Parathyroid adenoma (tissue), 2 donors: ENCODE measurements at regions not wholly inside any gene's neighbourhood (a gene's known extent, or its start where the extent isn't known, plus 50 kb on each side); places are given as distances from the start of the nearest gene placed in this dataset.

Source experiments
- H2AFZ ChIP-seq: fragments of 300-600 bp; sonication (generic); one replicate; pipeline ENCODE4 v1.7.0; 2017; ENCODE audit warnings: antibody characterized with exemption, mild to moderate bottlenecking
- H3K27ac ChIP-seq: fragments of 300-600 bp; sonication (generic); one replicate; pipeline ENCODE4 v1.7.0; 2017
- H3K27me3 ChIP-seq: fragments of 300-600 bp; sonication (generic); one replicate; pipeline ENCODE4 v1.7.0; 2017; ENCODE audit warnings: low read length; ENCODE audit not compliant: control insufficient read depth, insufficient read depth
- H3K36me3 ChIP-seq: fragments of 300-600 bp; sonication (generic); one replicate; pipeline ENCODE4 v1.7.0; 2017; ENCODE audit warnings: low read length; ENCODE audit not compliant: control insufficient read depth, insufficient read depth
- H3K4me1 ChIP-seq: fragments of 300-600 bp; sonication (generic); one replicate; pipeline ENCODE4 v1.7.0; 2017; ENCODE audit warnings: control low read depth
- H3K4me2 ChIP-seq: fragments of 300-600 bp; sonication (generic); one replicate; pipeline ENCODE4 v1.7.0; 2017; ENCODE audit warnings: low read length
- H3K4me3 ChIP-seq: fragments of 300-600 bp; sonication (generic); one replicate; pipeline ENCODE4 v1.7.0; 2017; ENCODE audit warnings: low read depth, low read length
- H3K79me2 ChIP-seq: fragments of 300-600 bp; sonication (generic); one replicate; pipeline ENCODE4 v1.7.0; 2017; ENCODE audit warnings: control low read depth
- H3K9ac ChIP-seq: fragments of 300-600 bp; sonication (generic); one replicate; pipeline ENCODE4 v1.7.0; 2017; ENCODE audit warnings: mild to moderate bottlenecking
- H3K9me3 ChIP-seq: fragments of 300-600 bp; sonication (generic); one replicate; pipeline ENCODE4 v1.7.0; 2017; ENCODE audit warnings: low read length; ENCODE audit not compliant: control insufficient read depth
- CTCF ChIP-seq: fragments of 300-600 bp; sonication (generic); IDR thresholded peaks from one replicate; pipeline ENCODE4 v1.7.0; 2017; ENCODE audit warnings: antibody characterized with exemption, mild to moderate bottlenecking
- donor health status: primary hyperparathyroidism.

GRCh38 chr16:85511938-85512807 lies 100.9 kb upstream of the GSE1 start:
- Histone ChIP-seq H3K79me2 (peaks cover 37% of the 10 kb centered on the region), H2AFZ (no peak overlapping the region), H3K9ac (no peak overlapping the region), H3K27ac (peak overlapping the region; percentile 39), H3K4me1 (peaks cover 39% of the 10 kb centered on the region), H3K4me2 (no peak overlapping the region), H3K9me3 (no peaks in the 10 kb centered on the region), H3K27me3 (no peaks in the 10 kb centered on the region), H3K4me3 (no peak overlapping the region), H3K36me3 (no peaks in the 10 kb centered on the region)
- no peak for TF ChIP-seq CTCF

GRCh38 chr16:85512808-85513115 lies 100.4 kb upstream of the GSE1 start:
- no peak overlapping the region for H2AFZ ChIP-seq
- no peak for TF ChIP-seq CTCF
- H3K79me2 ChIP-seq: peaks cover 38% of the 10 kb centered on the region
- H3K4me2 ChIP-seq: no peak overlapping the region
- no peaks in the 10 kb centered on the region for H3K27me3 ChIP-seq
- H3K9ac ChIP-seq: no peak overlapping the region
- H3K4me3 ChIP-seq: no peak overlapping the region
- no peaks in the 10 kb centered on the region for H3K9me3 ChIP-seq
- no peaks in the 10 kb centered on the region for H3K36me3 ChIP-seq
- H3K4me1 ChIP-seq: peaks cover 43% of the 10 kb centered on the region
- H3K27ac ChIP-seq: no peak overlapping the region

- no peak overlapping the region for H3K4me2 ChIP-seq
- H3K9ac ChIP-seq: no peak overlapping the region
- H3K36me3 ChIP-seq: no peaks in the 10 kb centered on the region
- no peak overlapping the region for H3K4me3 ChIP-seq
- peaks cover 38% of the 10 kb centered on the region for H3K79me2 ChIP-seq
- no peaks in the 10 kb centered on the region for H3K27me3 ChIP-seq
- no peak overlapping the region for H2AFZ ChIP-seq
- peaks cover 43% of the 10 kb centered on the region for H3K4me1 ChIP-seq
- H3K9me3 ChIP-seq: no peaks in the 10 kb centered on the region
- no peak for TF ChIP-seq CTCF
- peak overlapping the region; percentile 99 for H3K27ac ChIP-seq
Observed at GRCh38 chr16:85513180-85513579, 99.9 kb upstream of the GSE1 start.

- H3K4me3 ChIP-seq: no peak overlapping the region
- H3K4me2 ChIP-seq: no peak overlapping the region
- H3K4me1 ChIP-seq: peaks cover 43% of the 10 kb centered on the region
- H2AFZ ChIP-seq: no peak overlapping the region
- H3K27me3 ChIP-seq: no peaks in the 10 kb centered on the region
- no peak overlapping the region for H3K9ac ChIP-seq
- H3K27ac ChIP-seq: peak overlapping the region; percentile 99
- no peaks in the 10 kb centered on the region for H3K36me3 ChIP-seq
- H3K79me2 ChIP-seq: peaks cover 38% of the 10 kb centered on the region
- H3K9me3 ChIP-seq: no peaks in the 10 kb centered on the region
- TF ChIP-seq CTCF: no peak
Observed at GRCh38 chr16:85513649-85514048, 99.5 kb upstream of the GSE1 start.

- no peaks in the 10 kb centered on the region for H3K27me3 ChIP-seq
- H3K4me3 ChIP-seq: no peak overlapping the region
- peak overlapping the region; percentile 43 for H3K4me2 ChIP-seq
- peaks cover 37% of the 10 kb centered on the region for H3K79me2 ChIP-seq
- H2AFZ ChIP-seq: no peak overlapping the region
- H3K36me3 ChIP-seq: no peaks in the 10 kb centered on the region
- peaks cover 43% of the 10 kb centered on the region for H3K4me1 ChIP-seq
- no peak overlapping the region for H3K9ac ChIP-seq
- TF ChIP-seq CTCF: peak; percentile 37
- peak overlapping the region; percentile 99 for H3K27ac ChIP-seq
- H3K9me3 ChIP-seq: no peaks in the 10 kb centered on the region
Observed at GRCh38 chr16:85514295-85514597, 98.9 kb upstream of the GSE1 start.
